HL-60 (cell line): ENCODE measurements at regions not wholly inside any gene's neighbourhood (a gene's known extent, or its start where the extent isn't known, plus 50 kb on each side); places are given as distances from the start of the nearest gene placed in this dataset.

ENCODE experiments used
- DNase-seq, 2 experiments: peaks; one replicate each; pipeline ENCODE4 v3.0.0-alpha.2; 2010 to 2020; ENCODE audit warnings: low read depth in 1 of 2, low spot score in 1 of 2
- H3K27ac ChIP-seq: fragments of 250-450 bp; sonication (Bioruptor Pico); replicated peaks from 2 replicates; pipeline ENCODE4 v1.5.1; 2020; ENCODE audit warnings: mild to moderate bottlenecking, moderate library complexity
- H3K27me3 ChIP-seq: fragments of 250-450 bp; sonication (Bioruptor Pico); 2 replicates; pipeline ENCODE4 v1.5.1; 2021; ENCODE audit warnings: mild to moderate bottlenecking, moderate library complexity; ENCODE audit not compliant: insufficient read depth, poor library complexity, severe bottlenecking
- H3K4me3 ChIP-seq: replicated peaks from 2 replicates; pipeline ENCODE4 v1.5.1; 2011; ENCODE audit warnings: mild to moderate bottlenecking, control low read depth, low read length; ENCODE audit not compliant: insufficient read depth
- GABPA ChIP-seq: IDR thresholded peaks from 2 replicates; pipeline ENCODE4 v1.6.1; 2012; ENCODE audit warnings: low read depth
- POLR2AphosphoS5 ChIP-seq: IDR thresholded peaks from 2 replicates; pipeline ENCODE4 v1.6.1; 2012; ENCODE audit warnings: low read depth
- REST ChIP-seq: IDR thresholded peaks from 2 replicates; pipeline ENCODE4 v1.6.1; 2012; ENCODE audit warnings: low read depth; ENCODE audit not compliant: insufficient replicate concordance
- SPI1 ChIP-seq: IDR thresholded peaks from 2 replicates; pipeline ENCODE4 v1.6.1; 2012; ENCODE audit warnings: low read depth, mild to moderate bottlenecking, borderline replicate concordance
- TF ChIP-seq, protein P1 (sequence below): IDR thresholded peaks from one replicate; pipeline ENCODE4 v1.5.1; 2011; ENCODE audit warnings: low read length, control low read depth, inconsistent platforms; ENCODE audit not compliant: insufficient read depth

- Histone ChIP-seq H3K27ac (no peak overlapping the region), H3K27me3 (no peaks in the 10 kb centered on the region), H3K4me3 (no peak overlapping the region)
- no peak for TF ChIP-seq SPI1
- TF ChIP-seq, protein P1, sequence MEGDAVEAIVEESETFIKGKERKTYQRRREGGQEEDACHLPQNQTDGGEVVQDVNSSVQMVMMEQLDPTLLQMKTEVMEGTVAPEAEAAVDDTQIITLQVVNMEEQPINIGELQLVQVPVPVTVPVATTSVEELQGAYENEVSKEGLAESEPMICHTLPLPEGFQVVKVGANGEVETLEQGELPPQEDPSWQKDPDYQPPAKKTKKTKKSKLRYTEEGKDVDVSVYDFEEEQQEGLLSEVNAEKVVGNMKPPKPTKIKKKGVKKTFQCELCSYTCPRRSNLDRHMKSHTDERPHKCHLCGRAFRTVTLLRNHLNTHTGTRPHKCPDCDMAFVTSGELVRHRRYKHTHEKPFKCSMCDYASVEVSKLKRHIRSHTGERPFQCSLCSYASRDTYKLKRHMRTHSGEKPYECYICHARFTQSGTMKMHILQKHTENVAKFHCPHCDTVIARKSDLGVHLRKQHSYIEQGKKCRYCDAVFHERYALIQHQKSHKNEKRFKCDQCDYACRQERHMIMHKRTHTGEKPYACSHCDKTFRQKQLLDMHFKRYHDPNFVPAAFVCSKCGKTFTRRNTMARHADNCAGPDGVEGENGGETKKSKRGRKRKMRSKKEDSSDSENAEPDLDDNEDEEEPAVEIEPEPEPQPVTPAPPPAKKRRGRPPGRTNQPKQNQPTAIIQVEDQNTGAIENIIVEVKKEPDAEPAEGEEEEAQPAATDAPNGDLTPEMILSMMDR: no peak
- TF ChIP-seq REST: no peak
- TF ChIP-seq POLR2AphosphoS5: no peak
- TF ChIP-seq GABPA: no peak
- DNase-seq: no peak
Measured at GRCh38 chr13:50646070-50646469, 197.4 kb downstream of the DLEU7 start.

DNA sequence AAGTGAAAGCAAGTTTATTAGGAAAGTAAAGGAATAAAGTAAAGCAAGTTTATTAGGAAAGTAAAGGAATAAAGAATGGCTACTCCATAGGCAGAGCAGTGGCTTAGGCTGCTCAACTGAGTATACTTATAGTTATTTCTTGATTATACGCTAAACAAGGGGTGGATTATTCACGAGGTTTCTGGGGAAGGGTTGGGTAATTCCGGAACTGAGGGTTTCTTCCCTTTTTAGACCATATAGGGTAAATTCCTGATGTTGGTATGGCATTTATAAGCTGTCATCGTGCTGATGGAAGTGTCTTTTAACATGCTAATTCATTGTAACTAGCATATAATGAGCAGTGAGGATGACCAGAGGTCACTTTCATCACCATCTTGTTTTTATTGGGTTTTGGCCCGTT lies 194.3 kb downstream of the DLEU7 start:
- Histone ChIP-seq H3K27me3 (no peaks in the 10 kb centered on the region), H3K4me3 (no peak overlapping the region), H3K27ac (no peak overlapping the region)
- DNase-seq: no peak
- TF ChIP-seq GABPA (no peak), POLR2AphosphoS5 (no peak), REST (no peak), SPI1 (no peak)
- TF ChIP-seq, protein P1: no peak

- TF ChIP-seq GABPA (no peak), REST (no peak), SPI1 (no peak), POLR2AphosphoS5 (no peak)
- TF ChIP-seq, protein P1: no peak
- no peak for DNase-seq
- H3K27ac ChIP-seq: no peak overlapping the region
- no peak overlapping the region for H3K4me3 ChIP-seq
- H3K27me3 ChIP-seq: no peaks in the 10 kb centered on the region
Measured at GRCh38 chr13:50650592-50651504, 192.6 kb downstream of the DLEU7 start.
